ENCODE measurements at regions not wholly inside any gene's neighbourhood (a gene's known extent, or its start where the extent isn't known, plus 50 kb on each side); places are given as distances from the start of the nearest gene placed in this dataset.

DNA sequence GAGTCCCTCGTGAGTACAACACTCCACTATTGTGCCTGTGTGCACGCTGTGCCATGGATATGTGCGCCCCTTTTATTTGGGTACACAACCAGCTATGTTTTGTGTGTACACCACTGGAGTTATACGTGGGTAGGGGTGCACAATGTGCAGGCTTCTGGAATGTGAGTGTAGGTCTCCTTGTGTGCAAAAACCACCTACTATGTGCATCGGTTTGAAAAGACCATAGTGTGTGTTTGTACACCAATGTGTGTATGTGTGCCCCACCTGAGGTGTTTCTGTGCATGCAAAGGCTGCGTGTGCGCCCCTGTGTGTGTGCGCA, 86.4 kb upstream of the ALDH1L1 start:
- DNase-seq (ENCODE audit: low read depth in 2 of 2) = no peak

- DNase-seq (ENCODE audit: low read depth in 2 of 2) = no peak
Measured at GRCh38 chr3:126266291-126266840, 86.0 kb upstream of the ALDH1L1 start.

GRCh38 chr3:126264952-126265351, 84.6 kb upstream of the ALDH1L1 start:
- no peak for DNase-seq (ENCODE audit: low read depth in 2 of 2)

GRCh38 chr3:126264381-126264780, 84.0 kb upstream of the ALDH1L1 start:
- DNase-seq (ENCODE audit: low read depth in 2 of 2) = no peak

DNA sequence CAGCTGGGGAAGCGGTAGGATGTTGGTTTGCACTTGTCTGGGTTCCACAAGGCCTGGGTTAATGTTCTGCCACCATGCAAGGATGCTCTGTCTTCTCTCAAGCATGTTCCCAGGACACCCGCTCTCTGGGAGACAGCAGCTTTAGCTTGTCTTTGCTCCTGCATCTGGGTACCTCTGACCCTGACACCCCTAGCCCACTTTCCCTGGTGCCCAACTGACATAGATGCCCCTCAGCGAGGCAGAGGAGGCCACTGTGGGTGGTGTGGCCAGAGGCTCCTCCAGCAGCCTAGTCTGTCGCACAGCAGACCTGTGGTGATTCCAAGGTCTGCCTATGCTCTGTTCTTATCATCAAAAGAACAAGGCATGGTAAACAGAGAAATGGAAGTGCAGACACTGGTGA, 83.6 kb upstream of the ALDH1L1 start:
- no peak for DNase-seq (ENCODE audit: low read depth in 2 of 2)

GRCh38 chr3:126263539-126263938, 83.2 kb upstream of the ALDH1L1 start:
- DNase-seq (ENCODE audit: low read depth in 2 of 2) = no peak

DNA sequence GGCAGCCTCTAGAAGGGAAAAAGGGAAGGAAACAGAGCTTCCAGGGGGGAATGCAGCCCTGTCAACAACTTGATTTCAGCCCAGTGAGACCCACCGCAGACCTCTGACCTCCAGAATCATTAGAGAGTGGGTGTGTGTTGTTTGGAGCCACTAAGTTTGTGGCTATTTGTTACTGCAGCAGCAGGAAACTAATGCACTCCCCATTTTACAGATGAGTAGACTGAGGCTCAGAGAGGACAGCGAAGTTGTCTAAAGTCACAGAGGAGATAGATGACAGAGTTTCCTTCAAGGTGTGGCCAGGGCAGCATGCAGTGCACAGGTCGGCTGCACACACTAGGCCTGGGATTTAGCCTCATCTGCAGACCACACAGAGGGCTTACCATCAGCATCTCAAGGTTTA, 81.8 kb upstream of the ALDH1L1 start:
- DNase-seq (ENCODE audit: low read depth in 2 of 2) = no peak

DNA sequence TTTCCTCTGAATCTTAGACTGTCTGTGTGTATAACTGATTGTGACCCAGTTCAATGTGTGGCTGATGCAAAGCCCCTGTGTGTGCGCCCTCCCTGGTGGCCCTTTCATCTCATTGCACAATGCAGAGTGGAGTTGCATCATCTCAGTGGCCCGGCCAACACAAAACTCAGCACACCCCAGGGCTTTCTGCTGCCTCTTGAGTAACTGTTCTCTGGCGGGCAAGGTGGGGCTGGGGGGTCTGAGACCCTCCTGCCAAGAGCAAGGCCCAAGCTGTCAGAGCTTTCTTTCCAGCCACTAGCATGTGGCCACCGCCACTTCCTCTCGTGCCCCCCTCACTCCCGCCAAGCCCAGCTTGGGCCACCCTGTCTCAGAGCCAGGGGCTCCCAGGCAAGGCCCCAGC, 80.7 kb upstream of the ALDH1L1 start:
- peak; percentile 69 to 72 for DNase-seq (ENCODE audit: low read depth in 2 of 2)

DNA sequence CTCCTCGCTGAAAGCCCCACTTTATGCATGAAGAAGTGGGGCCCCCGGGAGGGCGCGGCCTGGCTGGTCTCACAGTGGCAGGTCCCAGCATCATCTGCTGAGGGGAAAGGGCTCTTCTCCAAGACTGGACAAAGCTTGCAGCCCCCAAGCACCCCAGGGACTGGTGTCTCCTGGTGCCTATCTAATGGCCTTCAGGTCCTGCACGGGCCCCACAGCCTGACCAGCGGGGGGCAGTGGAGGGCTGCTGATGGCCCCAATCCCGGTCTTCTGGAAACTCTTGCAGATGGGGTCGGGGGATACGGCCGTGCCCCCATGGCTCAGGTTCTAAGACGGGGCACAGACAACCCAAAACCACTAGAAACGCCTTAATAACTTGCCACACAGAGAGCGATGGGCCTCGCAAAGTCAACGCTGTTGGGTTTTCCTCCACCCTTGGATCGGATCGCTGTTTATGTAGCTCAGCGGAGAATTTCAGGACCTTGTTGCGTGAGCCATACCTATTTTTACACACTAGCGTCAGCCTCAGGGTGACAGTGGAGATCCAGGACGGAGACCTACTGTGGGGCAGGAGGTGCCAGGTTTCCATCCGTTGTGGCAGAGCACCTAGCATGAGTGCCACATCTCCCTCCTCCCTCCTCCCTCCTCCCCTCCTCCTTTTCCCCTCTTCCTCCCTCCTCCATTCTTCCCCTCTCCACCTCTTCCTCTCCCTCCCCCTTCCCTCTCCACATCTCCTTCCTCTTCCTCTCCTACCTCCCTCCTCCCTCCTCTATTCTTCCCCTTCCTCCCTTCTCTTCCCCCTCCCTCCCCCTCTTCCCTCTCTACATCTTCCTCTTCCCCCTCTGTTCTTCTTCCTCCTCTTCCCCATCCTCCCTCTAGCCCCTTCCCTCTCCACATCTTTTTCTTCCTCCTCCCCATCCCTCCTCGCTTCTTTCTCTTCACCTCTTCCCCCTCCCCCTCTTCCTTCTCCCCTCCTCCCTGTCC, 79.3 kb upstream of the ALDH1L1 start:
- DNase-seq (ENCODE audit: low read depth in 2 of 2) = no peak

- no peak for DNase-seq (ENCODE audit: low read depth in 2 of 2)
Measured at GRCh38 chr3:126258670-126259069, 78.3 kb upstream of the ALDH1L1 start.

DNA sequence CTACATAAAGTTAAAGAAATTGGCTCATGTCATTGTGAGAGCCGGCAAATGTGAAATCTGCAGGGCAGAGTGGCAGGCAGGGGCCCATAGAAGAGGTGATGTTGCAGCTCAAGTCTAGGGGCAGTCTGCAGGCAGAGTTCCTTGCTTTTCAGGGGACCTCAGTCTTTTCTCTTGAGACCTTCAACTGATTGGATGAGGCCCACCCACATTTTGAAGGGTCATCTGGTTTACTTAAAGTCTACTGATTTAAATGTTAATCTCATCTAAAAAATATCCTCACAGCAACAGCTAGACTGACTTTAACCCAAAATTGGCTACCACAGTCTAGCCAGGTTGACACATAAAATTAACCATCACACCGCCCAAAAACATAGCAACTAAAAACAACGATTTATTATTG, 77.6 kb upstream of the ALDH1L1 start:
- DNase-seq (ENCODE audit: low read depth in 2 of 2) = no peak

- no peak for DNase-seq (ENCODE audit: low read depth in 2 of 2)
Measured at GRCh38 chr3:126257174-126257573, 76.8 kb upstream of the ALDH1L1 start.

GRCh38 chr3:126256251-126256650, 75.9 kb upstream of the ALDH1L1 start:
- no peak for DNase-seq (ENCODE audit: low read depth in 2 of 2)

GRCh38 chr3:126253072-126253471, 72.7 kb upstream of the ALDH1L1 start:
- DNase-seq (ENCODE audit: low read depth in 2 of 2) = no peak

DNA sequence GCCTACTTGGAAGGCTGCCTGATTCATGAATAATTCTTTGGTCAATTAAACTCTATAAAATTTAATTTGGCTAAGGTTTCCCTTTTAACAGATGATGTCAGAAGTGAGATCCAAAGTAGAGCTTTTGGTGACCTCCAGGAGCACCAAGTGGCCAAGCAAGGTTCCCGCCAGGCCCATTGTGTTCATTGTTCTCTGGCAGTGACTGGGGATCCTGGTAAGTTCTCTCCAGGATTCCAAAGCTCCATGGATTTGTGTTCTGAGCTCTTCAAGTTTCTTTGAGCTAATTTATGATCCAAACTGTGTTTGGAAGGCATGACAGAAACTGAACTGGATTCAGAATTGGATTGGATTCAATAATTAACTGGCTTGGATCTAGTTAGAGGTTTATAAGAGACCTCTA, 72.0 kb upstream of the ALDH1L1 start:
- no peak for DNase-seq (ENCODE audit: low read depth in 2 of 2)

DNA sequence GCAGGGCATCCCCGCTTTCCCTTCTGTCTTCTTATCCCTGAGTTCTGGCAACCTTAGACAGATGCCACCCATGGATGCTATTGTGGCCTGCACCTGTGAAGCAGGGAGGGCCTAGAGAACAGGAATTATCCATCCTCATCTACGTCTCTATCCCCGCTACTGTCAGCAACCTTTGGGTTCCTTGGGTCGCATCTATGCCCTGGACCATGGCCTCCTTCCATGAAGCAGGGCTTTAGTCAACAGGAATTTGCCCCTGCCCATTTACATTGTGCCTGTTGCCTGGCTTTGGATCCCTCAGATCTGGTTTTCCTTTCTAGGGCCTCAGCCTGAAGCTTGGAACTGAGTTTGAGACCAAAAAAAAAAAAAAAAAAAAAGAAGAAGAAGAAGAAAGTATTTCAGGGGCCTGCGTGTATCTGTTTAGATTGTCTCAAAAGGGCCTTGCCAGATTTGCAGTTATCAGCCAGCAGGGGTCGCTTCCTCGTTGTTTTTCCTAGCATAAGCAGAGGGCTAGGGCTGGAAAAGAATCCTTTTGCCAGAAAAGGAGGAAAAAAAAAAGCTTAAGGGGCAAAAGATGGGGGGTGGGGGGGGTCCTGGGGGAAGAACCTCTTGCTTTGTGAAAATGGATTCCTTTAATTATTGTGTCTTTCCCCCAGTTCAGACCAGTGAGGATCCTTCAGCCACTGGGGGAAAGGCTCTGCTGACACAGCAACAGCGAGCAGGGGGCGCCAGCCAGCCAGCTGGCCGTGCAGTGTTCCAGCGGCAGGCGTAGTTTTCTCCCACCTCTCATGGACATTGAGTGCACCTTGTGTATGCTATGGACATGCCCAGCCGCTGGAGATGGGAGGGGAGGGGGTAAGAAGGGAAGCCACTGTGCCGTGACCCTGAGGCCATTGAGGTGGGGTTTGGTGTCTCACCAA, 65.7 kb upstream of the ALDH1L1 start:
- DNase-seq (ENCODE audit: low read depth in 2 of 2) = peak in 1 of 2 experiments; percentile 29
